ENCODE measurements at regions not wholly inside any gene's neighbourhood (a gene's known extent, or its start where the extent isn't known, plus 50 kb on each side); places are given as distances from the start of the nearest gene placed in this dataset.

DNA sequence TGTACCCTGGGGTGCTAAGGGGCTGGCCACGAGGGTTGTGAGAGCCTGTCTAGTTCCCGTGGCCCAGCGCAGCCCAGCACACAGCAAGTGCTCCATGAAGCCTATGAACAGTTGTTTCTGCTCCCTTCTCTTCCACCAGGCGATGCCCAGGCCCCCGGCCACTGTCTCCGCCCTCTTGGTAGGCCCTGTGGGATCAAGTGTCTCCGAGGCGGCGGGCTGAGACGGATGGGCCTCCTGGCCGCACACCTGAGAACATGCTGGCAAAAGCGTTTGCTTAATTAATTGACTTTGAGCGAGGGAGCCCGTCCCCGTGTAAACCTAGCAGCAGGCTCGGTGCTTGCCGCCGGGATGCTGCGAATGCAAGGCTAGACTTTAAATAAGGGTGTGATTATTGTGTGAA lies 129.7 kb upstream of the GSE1 start:
- intact Hi-C loops (cut with DNase I; ENCODE audit: low total_unique reads), result no loop called here
- 83 to 90% (median 87%) methylated on average over 17 to 19 of the region's 19 CpGs for WGBS, 5 donors
- DNase-seq, result no peak
- Histone ChIP-seq H3K9me3 (no peaks in the 10 kb centered on the region), H3K4me1 (peaks cover 0 to 24% (median 15%) of the 10 kb centered on the region in 4 donors), H3K4me3 (no peak overlapping the region), H3K27me3 (no peaks in the 10 kb centered on the region), H3K27ac (no peak overlapping the region), H3K36me3 (no peaks in the 10 kb centered on the region)
- TF ChIP-seq POLR2A (IDR thresholded peaks at IDR 0.05) (no peak), POLR2AphosphoS5 (IDR thresholded peaks at IDR 0.05) (no peak), CTCF (IDR thresholded peaks at IDR 0.05) (no peak), EP300 (IDR thresholded peaks at IDR 0.05) (no peak)

DNA sequence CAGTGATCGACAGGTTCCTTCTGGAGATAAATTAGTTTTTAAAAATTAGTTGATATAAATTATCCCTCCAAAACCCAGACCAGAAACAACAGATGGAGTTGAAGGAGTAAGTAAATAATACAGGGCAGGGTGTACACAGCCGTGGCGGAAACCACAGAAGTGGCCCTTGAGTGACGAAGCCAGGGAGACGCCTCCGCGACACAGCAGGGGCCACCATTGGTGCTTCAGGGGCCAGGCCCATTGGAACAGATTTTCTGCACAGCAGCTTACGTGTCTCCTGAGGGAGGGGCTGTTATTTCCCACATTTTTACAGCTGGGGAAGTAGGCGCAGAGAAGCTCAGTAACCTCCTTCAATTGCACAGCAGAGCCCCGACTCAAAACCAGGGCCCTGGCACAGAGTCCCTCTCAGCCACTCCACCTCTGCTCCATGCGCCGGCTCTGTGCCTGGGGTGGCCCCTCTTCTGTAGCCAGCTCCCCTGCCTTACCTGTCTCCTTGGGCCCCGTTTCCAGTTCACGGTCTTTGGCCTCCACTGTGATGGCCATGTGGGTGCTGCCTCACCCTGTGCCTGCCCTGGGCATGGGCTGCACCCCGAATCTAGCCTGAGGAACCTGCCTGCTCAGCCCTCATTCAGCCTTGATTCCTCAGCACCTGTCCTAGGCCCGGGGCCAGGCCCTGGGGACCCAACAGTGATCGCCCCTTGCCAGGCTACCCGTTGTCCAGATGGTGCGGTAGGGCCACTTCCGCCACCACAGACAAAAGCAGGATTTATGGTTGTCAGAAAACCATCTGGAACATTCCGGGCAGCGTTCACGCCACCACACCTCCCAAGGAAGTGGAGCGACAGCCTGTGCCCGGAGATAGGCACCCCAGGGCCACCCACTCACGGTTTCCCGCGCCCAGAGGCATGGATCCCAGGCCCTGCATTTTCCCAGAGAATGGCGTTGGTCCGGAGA lies 128.5 kb upstream of the GSE1 start:
- no peaks in the 10 kb centered on the region for H3K27me3 ChIP-seq
- DNase-seq, result peak in 1 of 2 donors; percentile 42
- H3K36me3 ChIP-seq, result no peaks in the 10 kb centered on the region
- no peaks in the 10 kb centered on the region for H3K9me3 ChIP-seq
- WGBS, 5 donors, result 77 to 85% (median 81%) methylated on average over 24 to 30 of the region's 30 CpGs
- peak overlapping the region; percentile 2 to 32 (median 14) for H3K27ac ChIP-seq
- intact Hi-C loops (cut with DNase I; ENCODE audit: low total_unique reads), result no loop called here
- peaks cover 0 to 24% (median 15%) of the 10 kb centered on the region in 4 donors for H3K4me1 ChIP-seq
- TF ChIP-seq POLR2AphosphoS5 (IDR thresholded peaks at IDR 0.05) (peak in 1 of 3 donors; percentile 11), POLR2A (IDR thresholded peaks at IDR 0.05) (no peak)
- H3K4me3 ChIP-seq, result no peak overlapping the region

DNA sequence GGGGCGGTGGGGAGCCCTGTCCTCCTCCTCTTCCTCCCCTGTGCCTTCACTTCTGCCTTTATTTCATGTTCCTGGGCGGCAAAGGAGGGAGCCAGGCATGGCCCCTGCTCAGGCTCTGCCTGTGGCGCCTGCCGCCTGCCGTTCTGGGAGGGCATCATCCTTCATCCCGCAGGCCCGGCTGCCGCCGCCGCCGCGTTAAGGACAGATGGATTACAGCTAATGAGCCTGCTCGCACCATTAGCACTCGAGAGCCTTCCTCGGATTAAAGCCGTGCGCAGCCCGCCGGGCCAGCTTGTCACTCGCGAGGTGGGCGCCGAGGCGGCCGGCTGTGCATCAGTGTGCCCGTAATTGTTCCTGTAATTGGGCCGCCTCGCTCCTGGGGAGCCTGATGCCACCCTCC lies 127.7 kb upstream of the GSE1 start:
- Histone ChIP-seq H3K9me3 (no peaks in the 10 kb centered on the region), H3K36me3 (no peaks in the 10 kb centered on the region), H3K4me1 (peaks cover 0 to 21% (median 9%) of the 10 kb centered on the region in 4 donors), H3K27me3 (no peaks in the 10 kb centered on the region), H3K27ac (no peak overlapping the region), H3K4me3 (no peak overlapping the region)
- DNase-seq, result peak in 1 of 2 donors; percentile 58
- intact Hi-C loops (cut with DNase I; ENCODE audit: low total_unique reads), result no loop called here
- TF ChIP-seq CTCF (IDR thresholded peaks at IDR 0.05), result no peak
- no peak for TF ChIP-seq POLR2A (IDR thresholded peaks at IDR 0.05)
- TF ChIP-seq POLR2AphosphoS5 (IDR thresholded peaks at IDR 0.05), result no peak
- no peak for TF ChIP-seq EP300 (IDR thresholded peaks at IDR 0.05)
- 88 to 96% (median 95%) methylated on average over 15 to 28 of the region's 28 CpGs for WGBS, 5 donors

DNA sequence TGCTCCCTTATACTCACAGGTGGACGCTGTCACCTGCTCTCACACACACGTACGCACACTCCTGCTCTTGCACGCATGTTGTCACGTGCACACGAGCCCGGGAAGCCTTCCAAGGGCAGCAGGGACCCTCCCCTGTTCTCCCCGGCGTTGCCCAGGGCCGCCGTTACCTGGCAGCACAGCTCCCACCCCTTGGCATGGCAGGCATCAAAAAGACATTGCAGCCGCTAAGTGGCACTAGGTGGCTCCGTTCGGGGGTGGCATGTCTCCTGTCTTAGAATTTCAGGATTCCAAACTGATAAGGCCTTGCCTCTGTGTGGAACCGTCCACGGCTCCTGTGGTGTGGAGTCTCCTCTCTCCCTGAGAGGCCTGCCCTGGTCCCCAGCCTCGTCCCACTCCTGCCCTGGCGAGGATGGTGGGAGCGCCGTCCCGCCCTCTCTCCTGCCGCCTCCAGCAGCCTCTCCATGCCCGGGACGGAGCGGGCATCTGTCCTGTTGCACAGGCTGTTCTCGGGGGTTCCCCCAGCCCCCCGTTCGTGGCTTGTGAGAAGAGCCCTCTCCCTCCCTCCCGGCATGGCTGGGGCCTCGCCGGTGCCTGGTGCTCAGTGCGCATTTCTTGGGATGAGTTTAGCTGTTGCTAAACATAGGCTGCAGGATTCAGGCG lies 126.7 kb upstream of the GSE1 start:
- intact Hi-C loops (cut with DNase I; ENCODE audit: low total_unique reads), result no loop called here
- DNase-seq, result peak in 1 of 2 donors; percentile 31
- Histone ChIP-seq H3K36me3 (no peaks in the 10 kb centered on the region), H3K9me3 (no peaks in the 10 kb centered on the region), H3K27ac (no peak overlapping the region), H3K4me3 (no peak overlapping the region), H3K27me3 (no peaks in the 10 kb centered on the region), H3K4me1 (peaks cover 7 to 27% (median 13%) of the 10 kb centered on the region in 4 donors)
- TF ChIP-seq POLR2AphosphoS5 (IDR thresholded peaks at IDR 0.05) (no peak), CTCF (IDR thresholded peaks at IDR 0.05) (no peak), POLR2A (IDR thresholded peaks at IDR 0.05) (no peak), EP300 (IDR thresholded peaks at IDR 0.05) (no peak)
- WGBS, 5 donors, result 69 to 78% (median 76%) methylated on average over 31 to 33 of the region's 33 CpGs
